Heart left ventricle (tissue), 16 donors: ENCODE measurements at regions not wholly inside any gene's neighbourhood (a gene's known extent, or its start where the extent isn't known, plus 50 kb on each side); places are given as distances from the start of the nearest gene placed in this dataset.

Experiments used
- ATAC-seq, 4 donors: fragments of 200-7000 bp; cut with Tn5 transposase; one replicate each; pipeline ENCODE4 v1.9.1; 2020 to 2022; ENCODE audit warnings: moderate library complexity in 4 of 4, mild to moderate bottlenecking in 3 of 4, moderate number of reproducible peaks in 1 of 4
- DNase-seq, 5 donors: peaks; one replicate each; pipeline ENCODE4 v3.0.0-alpha.2; 2020
- H3K27ac ChIP-seq, 12 donors: fragments of 200-600 bp; sonication (generic) in 4 of 12; one replicate each; pipeline versions ENCODE4 v1.5.0 to v1.8.0; 2016 to 2022; ENCODE audit warnings: mild to moderate bottlenecking in 2 of 12
- H3K27me3 ChIP-seq, 9 donors: fragments of 200-600 bp; sonication (generic) in 2 of 9; one replicate each; pipeline versions ENCODE4 v1.5.1 to v1.8.0; 2016 to 2022; ENCODE audit warnings: mild to moderate bottlenecking in 3 of 9
- H3K36me3 ChIP-seq, 9 donors: fragments of 200-600 bp; sonication (generic) in 2 of 9; one replicate each; pipeline versions ENCODE4 v1.5.0 to v1.8.0; 2018 to 2022; ENCODE audit warnings: mild to moderate bottlenecking in 2 of 9
- H3K4me1 ChIP-seq, 12 donors: fragments of 200-600 bp; sonication (generic) in 4 of 12; one replicate each; pipeline versions ENCODE4 v1.5.0 to v1.8.0; 2016 to 2022; ENCODE audit warnings: mild to moderate bottlenecking in 3 of 12
- H3K4me3 ChIP-seq, 12 donors: fragments of 200-600 bp; sonication (generic) in 4 of 12; one replicate each; pipeline versions ENCODE4 v1.5.0 to v1.8.0; 2017 to 2022; ENCODE audit warnings: mild to moderate bottlenecking in 9 of 12, moderate library complexity in 4 of 12
- H3K9me3 ChIP-seq, 12 donors: fragments of 200-600 bp; sonication (generic) in 4 of 12; one replicate each; pipeline versions ENCODE4 v1.5.0 to v1.8.0; 2016 to 2022; ENCODE audit warnings: mild to moderate bottlenecking in 1 of 12
- CTCF ChIP-seq, 12 donors: fragments of 200-600 bp; sonication (generic) in 4 of 12; IDR thresholded peaks; one replicate each; pipeline versions ENCODE4 v1.5.0 to v1.8.0; 2018 to 2022; ENCODE audit warnings: antibody characterized with exemption in 12 of 12, mild to moderate bottlenecking in 5 of 12
- POLR2A ChIP-seq, 2 donors: fragments of 450-650 bp; IDR thresholded peaks; one replicate each; pipeline ENCODE4 v1.6.1; 2017; ENCODE audit warnings: antibody characterized with exemption in 2 of 2, mild to moderate bottlenecking in 2 of 2, moderate library complexity in 2 of 2
- WGBS, 4 donors: extraction: QIAGEN DNeasy Blood & Tissue Kit in 2 of 4; methylation state at CpG; one replicate each; pipeline versions ENCODE4 v1.1.5 to v1.1.7; 2013 to 2018; 5-methylcytosine and 5-hydroxymethylcytosine counted together
- intact Hi-C, 10 donors: fragments of 100-400 bp; cut with DNase I; formaldehyde crosslinking; loops; one replicate each; pipeline versions ENCODE4 v1.11.1 to v1.14.2; 2022
- donor health status: ischemic (EF 13 %, LVEDD 7.1; RV severe dilation, severe dysfunction).
- donor health status: healthy with polysubstance abuse.
- donor health status: DM: no; HTN: yes; CAD: no.
- donor health status: DM: no; HTN: no; CAD: no.
- donor health status: ischemic (EF 25% LVEDD 6.9; RV normal size, moderate dysfunction).
- donor health status: ischemic (EF 25% LVEDD 5.7; RV mildly dilated, moderate dysfunction).
- donor health status: healthy.
- donor health status: DM: yes; HTN: yes; CAD: no.
- donor health status: ischemic (EF 35%, LVEDD 5.7; RV mildly dilated, moderate dysfunction).
- donor health status: nonischemic (EF 11% LVEDD 7.7; RV severe dilation, severe dysfunction).
- donor health status: DM: yes; HTN: yes; CAD: no.
- donor health status: PGD.
- donor health status: ischemic (EF 29% LVEDD 5.4; RV normal size, mild dysfunction).
- donor health status: nonischemic (EF 23%, LVEDD 6.1; RV moderate dilation, normal function).

- H3K4me1 ChIP-seq: peaks cover 0 to 31% (median 0%) of the 10 kb centered on the region in 12 donors
- H3K36me3 ChIP-seq: no peaks in the 10 kb centered on the region
- no peak for TF ChIP-seq POLR2A (IDR thresholded peaks at IDR 0.05)
- no peak for TF ChIP-seq CTCF (IDR thresholded peaks at IDR 0.05)
- 83 to 87% (median 85%) methylated on average over 5 of the region's 5 CpGs for WGBS, 4 donors
- DNase-seq (no peak), ATAC-seq (peak in 2 of 4 donors; percentile 31 to 41)
- no peaks in the 10 kb centered on the region for H3K27me3 ChIP-seq
- H3K27ac ChIP-seq: peak overlapping the region in 1 of 12 donors; percentile 35
- H3K4me3 ChIP-seq: no peak overlapping the region
- H3K9me3 ChIP-seq: no peaks in the 10 kb centered on the region
- intact Hi-C loops: no loop called here
These were observed 80.1 kb upstream of the CD44 start for GRCh38 chr11:35058669-35059434.

- no peak overlapping the region for H3K27ac ChIP-seq
- DNase-seq (no peak), ATAC-seq (no peak)
- 69 to 86% (median 74%) methylated on average over 5 of the region's 5 CpGs for WGBS, 4 donors
- H3K4me1 ChIP-seq: peaks cover 0 to 52% (median 5%) of the 10 kb centered on the region in 12 donors
- no peak overlapping the region for H3K4me3 ChIP-seq
- H3K36me3 ChIP-seq: no peaks in the 10 kb centered on the region
- no peaks in the 10 kb centered on the region for H3K9me3 ChIP-seq
- TF ChIP-seq POLR2A (IDR thresholded peaks at IDR 0.05) (no peak), CTCF (IDR thresholded peaks at IDR 0.05) (no peak)
- H3K27me3 ChIP-seq: no peaks in the 10 kb centered on the region
- intact Hi-C loops: no loop called here
These were observed 77.2 kb upstream of the CD44 start for GRCh38 chr11:35061516-35062440.

GRCh38 chr11:35063488-35063931 is 75.5 kb upstream of the CD44 start:
- Histone ChIP-seq H3K4me3 (no peak overlapping the region), H3K27me3 (no peaks in the 10 kb centered on the region), H3K9me3 (no peaks in the 10 kb centered on the region), H3K4me1 (peaks cover 0 to 45% (median 5%) of the 10 kb centered on the region in 12 donors), H3K27ac (no peak overlapping the region), H3K36me3 (no peaks in the 10 kb centered on the region)
- 87 to 89% (median 88%) methylated on average over 6 of the region's 6 CpGs for WGBS, 4 donors
- intact Hi-C loops: no loop called here
- TF ChIP-seq CTCF (IDR thresholded peaks at IDR 0.05) (no peak), POLR2A (IDR thresholded peaks at IDR 0.05) (no peak)
- DNase-seq (no peak), ATAC-seq (no peak)
